Forelimb muscle (tissue), 1 donor: ENCODE measurements at regions not wholly inside any gene's neighbourhood (a gene's known extent, or its start where the extent isn't known, plus 50 kb on each side); places are given as distances from the start of the nearest gene placed in this dataset.

Experiments
- DNase-seq: peaks from one replicate; pipeline ENCODE4 v3.0.0-alpha.2; 2013; ENCODE audit warnings: low read depth

DNA sequence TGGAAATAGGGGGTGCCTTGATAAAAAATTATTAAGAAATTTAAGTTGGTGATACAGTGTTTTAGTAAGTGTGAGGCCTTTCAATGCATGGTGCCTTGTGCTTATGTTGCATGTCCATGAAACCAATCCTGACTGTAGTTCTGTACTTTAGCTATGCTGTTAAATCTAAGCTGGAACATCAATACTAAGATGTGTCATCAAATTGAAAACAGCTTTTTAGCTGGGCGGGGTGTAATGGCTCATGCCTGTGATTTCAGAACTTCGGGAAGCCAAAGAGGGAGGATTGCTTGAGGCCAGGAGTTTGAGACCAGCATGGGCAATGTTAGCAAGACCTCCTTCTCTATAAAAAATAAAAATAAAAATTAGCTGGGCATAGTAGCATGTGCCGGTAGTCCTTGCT, 930.3 kb upstream of the PCDH9 start:
- no peak for DNase-seq

DNA sequence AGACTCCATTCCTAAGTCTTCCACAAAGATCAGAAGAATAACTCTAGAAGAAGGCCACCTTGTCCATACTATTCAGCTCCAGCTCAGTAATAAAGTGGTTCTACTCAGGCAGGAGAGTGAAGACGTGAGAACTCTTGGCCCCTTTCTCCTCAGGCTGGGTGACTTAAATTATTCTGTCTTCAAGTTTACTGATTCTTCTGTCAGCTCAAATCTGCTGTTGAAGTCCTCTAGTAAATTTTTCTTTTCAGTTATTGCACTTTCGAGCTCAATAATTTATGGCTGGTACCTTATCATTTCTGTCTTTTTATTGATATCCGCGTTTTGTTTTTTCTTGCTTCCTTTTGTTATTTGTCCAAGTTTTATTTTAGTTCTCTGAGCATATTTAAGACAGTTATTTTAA, 922.3 kb upstream of the PCDH9 start:
- DNase-seq: no peak

DNA sequence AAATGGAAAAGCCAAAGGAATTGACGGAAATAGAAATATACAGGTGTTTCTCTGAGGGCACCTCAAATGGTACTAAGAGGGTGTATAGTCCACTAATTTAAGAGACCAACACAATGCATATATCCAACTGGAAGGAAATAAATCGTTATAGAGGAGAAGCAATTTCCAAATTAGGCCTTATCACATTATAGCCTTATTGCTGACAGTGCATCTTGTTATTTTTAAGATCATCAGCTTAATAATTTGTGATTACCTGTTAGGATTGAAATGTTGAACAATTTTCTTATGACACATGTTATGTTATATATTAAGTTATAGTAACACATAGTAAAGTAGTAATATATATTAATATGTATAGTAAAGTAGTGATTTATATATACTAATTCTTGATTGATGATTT, 915.7 kb upstream of the PCDH9 start:
- no peak for DNase-seq

DNA sequence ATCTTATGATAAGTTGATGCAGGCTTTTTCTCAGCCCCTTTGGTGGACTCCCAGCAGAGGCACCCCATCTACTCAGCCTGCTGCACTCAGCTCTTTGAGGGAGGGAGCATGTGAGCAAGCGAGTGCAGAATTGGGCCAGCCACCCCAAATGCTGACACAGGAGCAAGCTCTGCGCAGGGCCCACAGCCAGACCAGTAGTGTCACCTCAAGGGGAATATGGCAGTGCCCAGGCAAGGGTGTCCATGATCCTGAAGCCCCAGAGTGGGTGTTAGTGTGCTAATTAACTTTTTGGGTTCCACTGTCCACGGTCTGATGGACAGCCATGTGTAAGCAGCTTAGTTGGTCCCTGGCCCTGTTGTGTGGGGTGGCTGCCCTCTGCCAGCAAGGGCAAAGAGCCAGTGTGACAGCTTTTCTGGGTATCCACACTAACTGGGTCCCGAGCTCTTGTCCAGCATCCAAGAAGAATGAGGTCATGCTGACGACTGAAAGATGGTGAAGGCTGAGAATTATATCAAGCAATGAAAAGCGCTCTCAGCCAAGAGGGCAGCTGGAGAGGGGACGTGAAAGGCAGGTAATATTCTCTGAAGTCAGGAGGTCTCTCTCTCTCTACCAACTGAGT, 898.3 kb upstream of the PCDH9 start:
- DNase-seq: no peak

DNA sequence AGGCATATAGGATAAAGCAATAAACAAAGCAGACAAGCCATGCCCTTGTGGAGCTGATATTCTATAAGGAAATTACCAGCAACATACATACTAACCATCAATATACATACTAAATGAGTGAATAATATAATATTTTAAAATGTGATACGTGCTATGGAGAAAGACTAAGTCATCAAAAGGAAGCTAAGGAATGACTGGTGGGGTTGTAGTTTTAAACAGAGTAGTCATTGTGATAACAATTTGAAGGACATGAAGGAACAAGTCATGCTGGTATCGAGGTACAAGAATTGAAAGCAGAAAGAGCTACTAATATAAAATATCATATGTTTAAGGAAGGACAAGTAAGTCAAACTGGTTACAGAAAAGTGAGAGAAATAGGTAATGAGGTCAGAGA, 894.9 kb upstream of the PCDH9 start:
- no peak for DNase-seq

DNA sequence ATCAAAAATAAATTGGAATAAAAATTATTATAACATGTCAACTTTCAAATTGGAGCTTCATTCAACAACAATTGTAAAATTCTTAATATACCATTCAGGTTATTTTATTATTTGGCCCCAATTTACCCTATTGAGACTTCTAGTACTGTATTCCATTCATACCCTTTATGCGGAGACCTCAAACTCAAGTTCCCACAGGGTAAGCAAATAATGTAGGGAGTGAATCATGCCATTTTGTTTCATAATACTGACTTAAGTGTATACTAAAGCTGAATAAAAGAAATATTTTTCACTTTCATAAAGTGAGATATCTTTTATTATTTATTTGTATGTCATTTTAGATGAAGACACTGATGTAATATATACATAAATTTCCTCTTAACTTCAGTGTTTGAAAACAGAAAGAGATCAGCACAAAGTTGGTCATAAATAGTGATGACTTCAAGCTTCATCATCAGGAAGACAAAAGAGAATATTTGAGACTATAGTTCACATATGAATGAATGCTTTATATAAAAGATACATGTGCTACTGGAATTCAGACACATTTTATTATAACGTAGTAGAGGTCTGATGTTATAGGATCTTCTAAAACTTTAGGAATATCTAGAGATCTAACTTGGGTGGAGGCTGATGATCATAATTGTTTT, 894.4 kb upstream of the PCDH9 start:
- DNase-seq: no peak

DNA sequence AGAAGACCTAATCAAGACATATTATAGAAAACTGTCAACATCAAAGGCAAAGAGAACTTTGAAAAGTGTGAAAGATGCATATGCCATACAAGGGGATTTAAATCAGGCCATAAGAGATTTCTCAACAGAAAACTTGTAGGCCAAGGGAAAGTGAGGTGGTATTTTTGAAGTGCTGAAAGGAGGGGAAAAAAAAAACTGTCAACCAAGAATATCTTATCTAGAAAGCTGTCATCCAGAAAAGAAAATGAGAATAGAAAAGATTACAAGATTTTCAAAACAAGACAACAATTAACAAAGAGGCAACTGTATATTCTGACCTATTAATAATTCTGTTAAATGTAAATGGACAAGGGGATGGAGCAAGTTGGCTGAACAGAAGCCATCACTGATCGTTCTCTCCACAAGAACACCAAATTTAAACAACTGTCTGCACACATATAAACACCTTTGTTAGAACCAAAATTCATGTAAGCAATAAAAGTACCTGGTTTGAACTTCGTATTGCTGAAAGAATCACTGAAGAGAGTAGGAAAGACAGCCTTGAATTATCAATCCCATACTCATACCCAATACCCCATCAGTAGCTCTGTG, 880.1 kb upstream of the PCDH9 start:
- no peak for DNase-seq

DNA sequence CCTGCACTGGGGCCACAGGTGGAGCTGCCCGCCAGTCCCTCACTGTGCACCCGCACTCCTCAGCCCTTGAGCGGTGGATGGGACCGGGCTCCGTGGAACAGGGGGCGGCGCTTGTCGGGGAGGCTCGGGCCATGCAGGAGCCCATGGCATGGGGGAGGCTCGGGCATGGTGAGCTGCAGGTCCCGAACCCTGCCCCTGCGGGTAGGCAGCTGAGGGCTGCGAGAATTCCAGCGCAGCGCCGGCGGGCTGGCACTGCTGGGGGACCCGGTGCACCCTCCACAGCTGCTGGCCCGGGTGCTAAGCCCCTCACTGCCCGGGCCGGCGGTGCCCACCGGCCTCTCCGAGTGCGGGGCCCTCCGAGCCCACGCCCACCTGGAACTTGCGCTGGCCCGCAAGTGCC, 877.5 kb upstream of the PCDH9 start:
- DNase-seq: no peak

DNA sequence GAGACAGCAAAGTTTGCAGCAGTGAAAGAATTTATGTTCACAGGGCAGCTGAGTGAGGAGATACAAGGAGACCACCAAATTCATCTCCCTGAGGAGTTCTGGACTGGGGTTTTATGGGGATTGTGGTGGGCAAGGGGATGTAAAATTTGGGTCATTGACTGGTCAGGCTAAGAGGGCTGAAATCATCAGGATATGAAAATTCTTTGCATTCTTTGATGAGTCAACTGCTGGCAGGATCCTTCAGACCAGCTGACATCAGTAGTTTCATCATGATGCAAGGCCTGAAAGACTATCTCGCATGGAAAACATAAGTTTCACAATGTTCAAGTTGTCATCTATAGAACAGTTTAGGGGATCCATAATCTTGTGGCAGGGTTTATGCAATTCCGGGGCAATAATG, 869.5 kb upstream of the PCDH9 start:
- no peak for DNase-seq

DNA sequence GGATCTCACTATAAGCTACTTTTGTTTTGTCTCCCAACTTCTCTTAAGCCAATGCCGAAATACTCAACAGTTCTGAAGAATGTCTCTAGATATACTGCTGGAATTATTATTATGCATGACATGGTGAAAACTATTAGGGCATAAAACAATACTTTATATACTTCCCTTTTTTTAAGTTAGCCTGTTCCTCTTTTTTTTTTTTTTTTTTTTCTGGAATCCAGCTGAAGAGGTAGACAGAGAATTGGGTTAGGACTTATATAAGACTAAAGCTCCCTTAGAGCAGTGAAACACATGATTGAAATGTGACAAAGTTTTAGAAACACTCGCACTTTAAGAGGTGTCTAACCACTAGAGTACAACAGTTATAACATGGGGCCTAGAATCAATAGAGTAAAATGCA, 850.9 kb upstream of the PCDH9 start:
- no peak for DNase-seq

DNA sequence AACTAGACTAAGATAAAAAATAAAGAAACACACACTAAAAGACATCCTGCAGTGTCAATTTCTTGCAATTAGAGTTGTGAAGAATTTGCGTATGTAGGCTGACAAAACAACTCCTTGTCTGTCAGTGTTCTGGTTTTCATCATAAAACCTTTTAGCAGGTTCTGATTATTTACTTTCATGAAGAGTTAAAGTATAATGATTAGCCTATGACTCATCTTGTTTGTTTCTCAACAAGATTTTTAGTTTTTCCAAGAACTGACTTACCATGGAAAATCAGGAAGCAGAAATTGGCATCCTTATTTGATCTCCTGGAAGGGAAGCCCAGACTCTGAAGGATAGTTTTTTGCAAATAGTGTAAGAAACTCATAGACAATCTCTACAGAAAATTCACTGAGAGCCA, 848.7 kb upstream of the PCDH9 start:
- no peak for DNase-seq

DNA sequence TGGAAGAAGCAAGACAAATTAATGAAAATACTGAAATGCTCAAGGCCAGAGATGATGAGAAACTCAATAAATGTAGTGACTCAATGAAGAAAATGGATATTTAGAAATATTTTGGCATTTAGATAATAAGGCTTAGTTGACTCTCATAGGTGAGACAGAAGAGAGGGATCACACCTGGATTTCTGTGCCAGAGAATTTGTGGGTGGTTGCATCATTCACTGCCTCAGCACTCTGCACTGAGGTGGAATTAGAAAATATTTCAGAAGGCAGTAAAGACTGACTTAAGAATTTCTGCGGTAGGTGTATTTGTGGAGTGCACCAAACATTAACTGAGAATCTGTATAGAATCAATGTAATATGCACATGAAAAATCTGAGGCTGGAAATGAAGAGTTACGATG, 848.3 kb upstream of the PCDH9 start:
- no peak for DNase-seq

DNA sequence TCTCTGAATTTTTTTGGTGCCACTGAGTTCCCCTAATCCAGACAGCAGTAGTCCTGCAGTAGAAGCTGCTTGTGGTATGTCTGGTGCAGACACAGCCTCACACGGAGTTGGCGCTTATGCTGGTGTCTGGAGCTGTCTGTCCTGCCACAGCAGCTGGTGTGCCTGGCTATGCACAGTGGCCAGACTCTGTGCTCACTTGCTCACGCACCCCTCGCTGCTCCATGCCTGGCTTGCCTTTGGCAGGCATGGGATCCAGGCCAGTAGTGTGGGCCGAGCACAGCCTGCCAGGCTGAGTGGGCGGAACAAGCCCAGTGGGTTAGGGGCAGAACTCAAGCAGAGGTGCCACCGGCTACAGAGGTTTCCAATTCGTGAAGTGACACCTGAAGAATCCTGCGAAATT, 845.9 kb upstream of the PCDH9 start:
- DNase-seq: no peak

DNA sequence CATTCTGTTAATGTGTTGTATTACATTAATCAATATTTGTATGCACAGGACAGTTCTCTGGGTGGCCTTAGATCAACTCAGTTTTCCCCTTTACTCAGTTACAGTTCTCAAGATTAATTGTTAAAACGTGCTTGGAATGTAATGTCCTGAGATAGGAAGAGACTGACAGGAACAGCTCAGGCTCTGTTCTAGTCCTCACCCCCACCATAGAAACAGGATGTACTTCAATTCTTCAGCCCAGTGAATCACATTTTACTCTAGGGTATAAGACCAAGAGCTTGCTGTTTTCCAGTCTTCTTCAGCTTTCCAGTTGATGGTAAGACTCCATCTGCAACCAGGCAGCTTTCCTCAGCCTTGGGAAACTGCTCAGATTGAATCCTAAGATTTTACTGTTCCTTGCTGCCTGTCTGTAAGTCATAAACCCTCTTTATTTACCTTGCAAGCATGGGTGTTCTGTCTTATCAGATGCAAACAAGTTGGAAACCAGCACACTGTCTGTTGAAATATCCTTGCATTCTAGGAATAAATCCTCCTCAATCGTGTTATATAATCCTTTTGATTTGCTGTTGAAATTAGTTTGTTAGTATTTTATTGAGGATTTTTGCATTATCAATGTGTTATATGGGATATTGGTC, 836.9 kb upstream of the PCDH9 start:
- DNase-seq: no peak

DNA sequence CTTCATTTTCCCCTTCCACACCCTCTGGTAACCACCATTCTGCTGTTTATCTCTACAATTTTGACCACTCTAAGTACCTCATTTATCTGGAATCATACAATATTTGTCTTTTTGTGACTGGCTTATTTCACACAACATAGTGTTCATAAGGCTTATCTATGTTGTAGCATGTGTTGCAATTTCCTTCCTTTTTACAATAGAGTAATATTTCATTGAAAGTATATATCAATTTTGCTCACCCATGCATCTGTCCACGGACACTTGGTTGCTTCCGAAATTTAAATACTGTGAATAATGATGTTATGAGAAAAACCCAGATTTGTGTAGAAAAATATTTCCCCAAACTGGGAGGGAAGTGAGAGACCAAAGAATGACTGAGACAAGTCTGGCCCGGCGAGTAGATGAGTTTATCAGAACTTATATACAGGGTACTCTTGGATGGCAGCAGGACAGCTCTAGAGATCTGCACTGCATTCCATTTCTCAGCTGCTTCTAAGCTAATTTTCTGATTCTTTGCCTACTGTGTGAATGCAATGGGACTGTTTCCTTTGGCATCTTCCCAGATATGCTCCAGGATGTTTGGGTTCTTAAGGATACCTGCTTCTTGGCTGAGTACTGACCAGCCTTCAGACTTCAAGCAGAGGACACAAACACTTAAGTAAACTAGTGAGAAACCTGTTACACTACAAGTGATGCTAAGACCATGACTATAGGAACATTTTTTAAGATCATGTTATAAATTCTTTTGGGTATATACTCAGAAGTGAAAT, 834.0 kb upstream of the PCDH9 start:
- DNase-seq: no peak

DNA sequence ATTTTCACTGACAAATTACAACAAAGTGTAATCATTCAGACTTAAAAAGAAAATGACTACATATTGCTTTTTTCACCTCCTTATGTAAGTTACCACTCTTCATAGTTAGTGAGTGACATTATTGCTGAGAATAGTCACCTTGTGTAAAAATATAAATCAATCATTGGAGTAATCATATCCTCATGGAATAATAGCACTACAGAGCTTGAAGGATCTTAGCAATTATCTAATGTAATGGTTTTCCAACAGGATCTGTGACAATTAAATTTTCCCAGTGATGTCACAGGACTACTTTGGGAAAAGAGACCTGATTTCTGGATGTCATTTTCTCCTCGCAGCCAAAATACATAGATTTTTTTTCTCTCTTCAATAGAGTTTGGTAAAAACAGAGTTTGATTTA, 833.0 kb upstream of the PCDH9 start:
- DNase-seq: no peak

DNA sequence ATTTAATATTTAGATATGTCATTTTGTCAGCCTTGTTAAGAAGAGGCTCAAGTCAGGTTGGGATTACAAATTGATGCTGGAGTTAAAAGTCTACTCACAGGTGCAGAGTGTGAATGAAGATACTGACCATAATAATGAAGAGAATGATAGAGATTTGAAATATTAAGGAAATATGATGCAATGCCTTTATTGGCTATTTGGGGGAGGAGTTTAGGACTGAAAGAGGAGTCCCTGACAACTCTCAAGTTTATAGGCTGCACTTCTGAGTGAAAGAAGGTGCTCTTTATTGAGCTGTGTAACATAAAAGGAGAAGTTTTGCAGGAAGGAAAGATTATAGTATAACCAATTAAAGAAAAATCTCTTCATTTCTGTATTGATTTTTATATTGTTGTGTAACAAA, 827.7 kb upstream of the PCDH9 start:
- no peak for DNase-seq

DNA sequence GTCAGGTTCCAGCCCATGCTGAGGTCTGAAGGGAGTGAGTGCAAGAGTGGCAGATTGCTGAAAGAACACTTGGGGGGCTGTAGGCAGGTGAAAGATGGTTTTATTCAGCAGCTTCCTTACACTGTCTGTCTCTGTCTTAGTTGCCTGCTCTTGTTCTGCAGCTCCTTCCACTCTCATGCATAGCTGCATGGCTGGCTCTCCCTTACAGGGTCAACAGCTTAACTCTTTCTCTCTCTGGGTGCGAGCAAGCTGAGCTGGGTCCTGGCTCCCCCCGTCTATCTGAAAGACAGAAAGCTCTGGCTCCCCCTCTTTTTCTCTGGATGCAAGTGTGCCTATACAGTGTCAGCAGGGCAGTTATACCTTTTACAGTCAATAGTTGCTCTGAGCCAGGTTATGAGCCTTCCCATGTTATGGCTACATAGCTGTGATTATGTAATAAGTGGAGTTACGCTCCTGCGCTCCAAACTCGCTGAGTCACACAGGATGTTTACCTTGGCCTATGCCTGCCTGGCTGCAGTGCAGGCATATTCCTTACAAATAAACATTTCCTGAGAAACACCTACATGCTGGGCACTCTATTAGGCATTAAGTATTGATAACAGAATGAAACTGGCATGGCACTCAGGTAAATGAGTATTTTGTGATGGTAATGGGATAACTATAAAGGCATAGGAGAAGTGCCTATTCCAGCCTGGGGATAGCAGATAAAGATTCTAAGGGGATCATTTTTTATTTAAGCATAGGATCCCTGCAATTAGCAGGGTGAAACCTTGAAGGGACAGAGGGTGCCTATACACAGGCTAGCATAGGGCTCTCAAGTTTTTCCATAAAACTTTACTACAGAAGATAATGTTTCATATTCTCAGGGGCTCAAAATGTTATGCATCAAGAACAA, 826.9 kb upstream of the PCDH9 start:
- no peak for DNase-seq

DNA sequence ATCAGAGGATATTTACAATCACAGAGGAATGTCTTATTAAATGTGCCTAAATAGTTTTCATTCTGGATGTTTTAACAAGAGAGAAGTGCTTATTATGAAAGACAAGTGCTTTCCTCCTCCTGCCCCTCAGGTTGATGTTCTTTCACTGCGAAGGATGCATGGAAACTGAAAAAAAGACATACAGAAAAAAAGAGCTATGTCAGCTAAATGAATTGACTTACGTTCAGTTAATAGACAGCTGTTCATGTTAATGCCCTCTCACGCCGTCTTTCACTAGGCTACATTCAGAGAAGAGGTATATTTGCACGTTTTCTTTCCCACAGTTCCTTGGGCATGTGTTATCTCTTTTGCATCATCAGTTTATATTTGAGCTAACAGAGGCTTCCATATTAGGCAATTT, 821.8 kb upstream of the PCDH9 start:
- no peak for DNase-seq

DNA sequence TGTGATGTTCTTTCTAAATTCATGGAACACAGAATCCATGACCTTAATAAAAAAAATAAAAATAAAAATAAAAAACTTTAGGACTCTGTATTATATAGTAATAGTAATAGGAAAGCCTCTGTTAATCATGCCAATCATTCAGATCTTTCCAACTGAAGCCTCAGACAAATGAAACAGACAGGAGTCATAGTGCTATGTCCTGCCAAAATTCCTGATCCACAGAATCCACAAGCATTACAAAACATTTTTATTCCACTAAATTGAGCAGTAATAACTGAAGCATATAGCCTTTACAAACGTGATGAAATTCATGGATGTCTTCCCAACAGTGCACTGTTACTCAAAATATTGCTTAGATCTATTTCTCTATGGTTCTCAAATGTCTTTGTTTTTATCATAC, 820.6 kb upstream of the PCDH9 start:
- no peak for DNase-seq

DNA sequence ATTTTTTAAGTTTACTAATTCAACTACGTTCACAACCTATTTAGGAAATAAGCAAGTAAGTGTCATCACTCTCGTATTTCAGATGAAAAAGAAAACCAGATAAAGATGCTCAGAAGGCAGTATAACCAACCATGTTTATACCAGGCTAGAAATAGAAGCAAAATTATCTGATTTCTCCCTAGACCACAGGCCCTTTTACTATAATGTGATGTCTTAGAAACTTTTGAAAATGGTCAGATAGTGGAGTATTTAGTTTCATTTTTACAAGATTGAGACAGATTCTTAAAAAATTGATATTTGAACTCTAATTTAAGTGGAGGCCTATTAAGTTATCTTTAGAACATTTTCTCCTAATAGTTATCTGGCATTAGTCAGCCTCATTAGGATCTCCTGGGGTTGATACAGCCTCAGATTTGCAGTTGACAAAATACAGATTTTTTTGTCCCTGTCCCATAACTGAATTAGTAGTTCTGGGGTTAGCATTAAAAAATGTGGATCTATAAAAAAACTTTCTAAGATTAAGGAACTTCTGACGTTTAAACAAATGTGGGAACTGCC, 818.7 kb upstream of the PCDH9 start:
- DNase-seq: no peak
